NCI-H146 treated with DMSO at 0.1 percent for 48 hours (cell line): ENCODE measurements at regions not wholly inside any gene's neighbourhood (a gene's known extent, or its start where the extent isn't known, plus 50 kb on each side); places are given as distances from the start of the nearest gene placed in this dataset.

Source experiments
- DNase-seq: peaks from one replicate; lab custom pipeline; 2025; ENCODE audit not compliant: unreplicated experiment; lab: John Stamatoyannopoulos, UW

DNA sequence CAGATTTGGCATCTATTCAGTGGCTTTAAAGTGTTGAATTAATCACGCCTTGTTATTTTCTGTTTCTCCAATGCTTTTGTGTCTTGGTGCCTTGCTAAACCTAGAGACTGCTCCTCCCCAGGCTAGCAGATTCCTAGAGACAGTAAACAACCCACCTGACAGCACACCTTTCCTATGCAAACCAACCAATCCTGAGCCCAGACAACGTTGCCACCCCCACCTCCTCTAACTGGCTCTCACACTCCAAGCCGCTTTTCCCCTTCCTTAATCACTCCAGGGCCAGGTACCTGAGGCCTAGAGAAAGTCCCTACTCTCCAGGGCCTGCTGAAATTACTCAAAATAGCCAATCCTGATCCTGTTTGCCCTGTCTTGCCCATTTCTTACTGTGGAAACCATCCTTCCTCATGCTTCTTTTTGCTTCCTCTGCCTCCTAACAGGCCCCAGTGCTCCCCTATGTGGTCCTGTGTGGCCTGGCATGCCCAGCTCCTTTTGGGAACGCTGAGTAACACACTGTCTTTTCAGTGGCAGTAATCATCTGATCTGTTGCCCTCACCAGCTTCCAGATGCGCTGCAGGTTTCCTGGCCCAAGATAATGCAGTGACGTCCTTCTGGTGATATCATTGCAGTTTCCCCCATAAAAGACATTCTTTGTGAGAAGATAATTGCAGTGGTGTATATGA, 53.4 kb downstream of the GAS1 start:
- DNase-seq, result no peak

DNA sequence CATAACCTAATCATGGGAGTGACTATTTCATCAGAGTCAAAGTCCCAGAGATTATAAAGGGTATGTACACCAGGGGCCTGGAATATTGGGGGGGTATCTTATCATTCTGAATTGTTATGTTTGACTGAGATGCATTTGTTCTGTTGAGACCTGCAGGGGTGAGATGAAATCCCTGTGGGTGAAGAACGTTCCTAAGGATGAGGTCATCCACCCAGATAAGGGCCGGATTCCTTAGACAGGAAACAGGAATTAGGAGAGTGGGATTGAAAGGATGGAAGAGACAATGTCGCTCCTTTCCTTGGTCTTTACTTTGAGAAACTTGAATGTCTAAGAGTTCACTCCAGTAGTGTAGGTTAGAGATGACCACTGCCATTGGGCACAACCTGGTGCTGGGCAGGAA, 54.7 kb downstream of the GAS1 start:
- DNase-seq, result no peak

DNA sequence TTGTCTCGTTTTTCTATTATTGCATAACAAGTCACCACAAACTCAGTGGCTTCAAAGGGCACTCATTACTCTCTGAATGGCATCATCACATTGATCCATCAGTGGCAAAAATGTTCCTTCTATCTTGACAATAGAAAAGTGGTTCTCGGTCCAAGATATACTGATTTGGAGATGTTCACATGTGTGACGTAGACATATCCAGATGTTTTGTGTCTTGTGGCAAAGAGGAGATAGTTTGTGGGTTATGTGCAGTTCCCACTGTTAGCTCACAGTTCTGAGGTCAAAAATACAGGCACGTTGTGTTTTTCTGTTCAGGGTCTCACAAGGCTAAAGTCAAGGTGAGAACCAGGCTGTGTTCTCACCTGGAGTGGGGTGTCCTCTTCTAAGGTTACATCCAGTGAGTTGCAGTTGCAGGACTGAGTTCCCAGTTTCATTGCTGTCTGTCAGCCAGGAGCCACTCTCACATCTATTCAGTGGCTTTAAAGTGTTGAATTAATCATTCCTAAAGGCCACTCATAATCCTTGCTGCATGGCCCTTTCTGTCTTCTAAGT, 55.3 kb downstream of the GAS1 start:
- no peak for DNase-seq

DNA sequence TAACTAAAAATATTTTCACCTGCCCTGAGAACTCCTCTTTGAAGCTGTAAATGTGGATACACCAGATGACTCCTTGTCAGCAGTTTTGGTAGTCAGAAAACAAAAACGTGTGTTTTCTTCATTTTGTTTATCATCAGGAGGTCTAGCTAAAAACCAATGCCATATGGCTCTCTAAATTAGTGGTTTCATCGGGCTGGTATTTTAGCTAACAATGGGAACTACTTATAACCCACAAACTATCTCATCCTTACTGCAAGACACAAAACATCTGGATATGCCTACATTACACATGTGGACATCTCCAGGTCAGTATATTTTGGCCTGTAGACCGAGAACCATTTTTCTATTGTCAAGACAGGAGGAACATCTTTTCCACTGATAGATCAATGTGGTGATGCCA, 56.2 kb downstream of the GAS1 start:
- DNase-seq, result no peak

DNA sequence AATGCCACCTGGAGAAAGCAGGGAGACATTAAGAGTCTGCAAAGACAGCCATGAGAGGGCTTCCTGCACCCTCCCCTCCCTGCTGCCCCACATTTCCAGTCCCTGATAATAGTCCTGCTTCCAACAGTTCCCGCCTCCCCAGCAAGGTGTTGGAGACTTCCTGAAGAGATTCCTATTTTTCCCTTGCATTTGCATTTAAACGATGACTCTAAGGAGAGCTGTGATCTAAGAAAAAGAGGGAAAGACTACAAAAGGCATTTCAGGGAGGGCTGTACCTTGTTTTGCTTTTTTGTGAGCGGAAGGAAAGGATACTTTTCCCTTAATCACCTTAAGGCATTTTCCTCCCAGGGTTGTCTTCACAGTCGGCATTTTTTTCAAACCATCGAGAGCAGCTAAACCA, 62.1 kb downstream of the GAS1 start:
- DNase-seq, result no peak

DNA sequence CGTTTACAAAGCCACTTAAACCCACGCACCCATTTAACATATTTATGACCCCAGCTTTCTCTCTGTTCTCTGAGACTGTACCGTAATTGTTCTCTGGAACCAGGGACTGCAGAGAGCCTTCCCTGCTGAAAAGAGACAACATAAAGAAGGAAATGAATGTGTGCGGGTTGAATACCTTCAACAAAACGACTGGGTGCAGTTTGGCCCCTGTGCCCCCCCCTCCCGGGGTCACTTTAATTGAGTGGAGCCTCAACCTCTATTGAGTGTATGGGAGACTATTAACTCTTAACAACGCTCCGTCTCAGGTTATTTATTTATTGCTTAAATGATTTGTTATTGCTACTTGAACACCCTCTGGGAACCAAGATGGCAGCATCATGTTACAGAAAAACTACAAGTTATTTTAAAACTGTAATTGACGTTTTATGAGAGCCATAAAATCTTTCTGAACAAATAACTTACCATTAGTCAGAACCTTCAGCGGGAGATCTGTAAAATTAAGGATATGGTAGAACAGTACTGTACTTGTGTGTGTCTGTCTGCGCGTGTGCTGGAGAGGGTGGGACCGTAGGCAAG, 70.6 kb downstream of the GAS1 start:
- DNase-seq, result no peak

DNA sequence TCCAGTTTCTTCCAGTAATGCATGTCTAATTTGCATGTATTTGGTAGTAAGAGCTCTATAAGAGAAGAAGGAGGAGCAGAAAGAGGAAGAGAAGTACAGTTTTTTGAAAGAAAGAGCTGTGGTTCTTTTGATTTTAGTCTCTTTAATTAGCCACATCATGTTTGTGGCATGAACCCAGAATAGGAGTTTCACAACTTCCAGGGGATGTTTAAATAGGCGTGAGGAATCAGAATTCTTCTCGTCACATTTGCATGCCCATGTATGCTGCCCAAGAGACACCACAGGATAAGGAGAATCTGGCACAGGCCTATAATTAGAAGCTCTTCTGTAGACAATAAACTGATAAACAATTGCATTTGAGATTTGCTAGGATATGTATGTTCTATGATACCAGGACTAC, 78.7 kb downstream of the GAS1 start:
- no peak for DNase-seq

DNA sequence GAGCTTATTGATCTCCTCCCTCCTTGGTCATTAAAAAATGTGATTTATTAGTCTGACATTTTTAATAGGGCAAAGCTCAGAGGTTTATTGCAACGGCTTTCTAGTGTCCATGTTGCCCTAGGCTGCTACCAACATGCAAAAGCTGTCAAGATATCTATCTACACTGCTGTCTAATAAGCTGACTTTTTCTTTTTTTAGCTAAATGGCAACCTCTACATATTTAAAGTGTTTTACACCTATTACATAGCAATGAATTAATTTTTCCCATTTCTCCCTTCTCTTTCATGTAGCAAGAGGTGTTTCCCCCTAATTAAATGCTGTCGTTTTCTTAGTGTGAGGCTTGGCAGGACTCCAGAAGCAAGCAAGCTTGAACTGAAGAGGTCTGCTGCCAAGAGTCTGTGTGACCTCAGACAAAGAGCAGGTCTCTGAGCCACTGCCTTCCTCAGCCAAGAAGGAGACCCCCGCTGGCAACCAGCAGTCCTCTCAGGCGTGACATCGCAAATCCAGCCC, 79.4 kb downstream of the GAS1 start:
- no peak for DNase-seq

DNA sequence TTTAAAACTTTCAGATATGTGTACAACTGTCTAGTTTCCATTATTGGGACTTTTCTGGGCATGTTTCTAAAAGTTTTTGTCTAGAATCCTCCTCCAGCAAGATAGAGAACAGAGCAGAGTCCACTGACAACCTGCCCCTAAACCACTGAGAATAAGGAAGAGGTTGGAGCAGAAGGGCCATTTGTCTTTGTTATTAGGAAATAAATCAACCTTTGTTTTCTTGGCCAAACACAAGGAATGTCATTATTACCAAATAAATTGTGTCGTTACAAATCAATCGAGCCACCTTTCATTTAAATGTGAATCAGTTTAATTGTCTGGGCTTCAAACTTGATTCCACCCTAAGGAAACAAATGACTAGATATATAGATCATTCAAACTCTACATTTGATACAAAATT, 81.4 kb downstream of the GAS1 start:
- no peak for DNase-seq

DNA sequence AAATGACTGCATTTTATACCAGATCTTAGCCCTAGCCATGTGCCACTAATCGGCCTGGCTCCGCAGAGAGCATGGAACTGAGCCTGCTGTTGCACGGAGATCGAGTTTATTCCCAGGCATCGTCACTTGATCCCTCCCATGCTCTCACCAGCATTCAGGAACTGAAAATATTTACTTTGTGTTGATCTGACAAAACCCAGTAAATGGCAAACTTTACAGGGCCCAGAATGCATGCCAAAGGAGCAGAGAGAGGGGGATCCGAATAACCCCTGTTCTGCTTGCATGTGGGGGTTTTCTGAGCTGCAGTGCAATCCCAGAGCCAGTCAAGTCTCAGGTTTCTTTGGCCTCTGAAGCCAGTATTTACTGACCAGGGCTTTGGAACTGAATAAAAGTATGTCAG, 87.3 kb downstream of the GAS1 start:
- DNase-seq, result no peak

DNA sequence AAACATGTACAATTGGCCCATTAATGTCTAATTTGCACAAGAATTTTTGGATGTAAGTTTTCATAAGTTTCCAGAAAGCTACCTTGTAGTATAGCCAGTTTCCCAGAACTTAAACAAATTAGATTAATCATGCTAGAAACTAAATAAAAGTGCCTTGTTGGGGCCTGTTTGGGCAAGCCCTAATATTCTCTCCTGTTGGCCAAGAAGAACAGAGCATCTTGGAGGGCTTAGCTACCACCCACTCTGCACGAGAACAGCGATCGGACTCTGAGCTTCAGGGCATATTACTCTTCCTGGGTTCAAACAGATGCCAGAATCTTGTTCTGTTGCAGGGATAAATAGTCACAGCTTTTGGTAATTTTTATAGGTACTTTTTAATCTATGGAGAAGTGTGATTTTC, 88.2 kb downstream of the GAS1 start:
- DNase-seq, result no peak

DNA sequence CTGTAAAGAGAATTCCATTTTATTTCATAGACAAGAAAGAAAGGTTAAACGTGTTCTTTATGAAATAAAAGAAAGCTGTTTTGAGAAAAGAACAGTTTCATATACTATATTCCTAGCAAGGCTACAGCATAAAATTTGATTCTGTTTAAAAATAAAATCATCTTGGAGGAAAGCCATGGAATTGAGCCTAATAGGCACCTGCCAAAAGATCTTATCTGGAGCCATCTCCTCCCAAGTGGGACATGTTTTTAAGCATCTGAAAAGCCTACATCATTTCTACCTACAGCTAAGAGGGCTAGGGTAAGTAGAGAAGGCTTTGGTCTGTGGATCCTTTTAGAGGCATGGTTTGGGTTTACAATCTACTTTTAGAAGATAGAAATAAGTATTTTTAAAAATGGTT, 89.3 kb downstream of the GAS1 start:
- no peak for DNase-seq

DNA sequence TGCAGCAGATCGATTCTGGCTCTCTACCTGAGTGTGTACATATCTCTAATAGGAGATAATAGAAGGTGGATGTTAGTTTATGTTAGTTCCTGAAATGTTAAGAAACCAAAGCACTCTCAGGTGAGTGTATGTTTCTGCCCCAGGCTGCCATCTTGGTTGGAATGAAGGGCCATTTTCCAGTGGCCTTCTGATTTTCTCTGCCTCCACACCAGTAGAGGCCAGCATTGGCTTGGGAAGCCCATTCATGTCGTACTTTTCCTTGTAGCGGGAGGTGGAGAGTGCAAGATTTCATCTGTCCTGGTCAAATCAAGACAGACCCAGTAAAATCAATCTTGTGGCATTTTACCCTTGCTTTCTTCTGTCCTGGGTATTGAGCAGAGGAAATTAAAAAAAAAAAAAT, 91.0 kb downstream of the GAS1 start:
- no peak for DNase-seq

DNA sequence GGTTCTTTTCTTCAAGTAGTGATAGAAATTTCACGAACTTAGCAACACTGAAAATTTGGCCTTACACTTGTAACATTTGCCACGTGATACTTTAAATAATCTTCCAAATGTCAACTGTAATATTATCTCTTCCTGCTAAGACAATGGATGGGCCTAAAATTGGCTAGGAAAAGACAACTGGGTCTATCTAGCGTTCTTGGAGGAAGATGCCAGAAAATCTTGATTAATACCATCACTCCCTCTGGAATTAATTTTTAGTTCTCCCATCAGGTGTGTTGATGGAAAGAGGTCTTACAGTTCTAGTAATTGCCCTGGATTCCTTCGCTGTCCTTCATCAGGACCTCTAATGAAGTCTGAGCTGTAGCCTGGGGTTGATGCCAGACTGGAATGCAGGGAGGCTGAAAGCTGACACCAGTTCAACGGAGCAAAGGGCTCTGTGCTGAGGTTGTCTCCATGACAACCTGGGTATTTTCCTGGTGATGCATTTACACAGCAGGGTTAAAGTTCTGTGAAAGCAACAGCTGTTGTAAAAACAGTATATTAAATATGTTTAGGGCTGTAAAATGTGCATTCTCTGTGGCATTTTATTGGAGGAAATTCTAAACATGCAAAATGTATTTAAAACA, 92.3 kb downstream of the GAS1 start:
- DNase-seq, result no peak

DNA sequence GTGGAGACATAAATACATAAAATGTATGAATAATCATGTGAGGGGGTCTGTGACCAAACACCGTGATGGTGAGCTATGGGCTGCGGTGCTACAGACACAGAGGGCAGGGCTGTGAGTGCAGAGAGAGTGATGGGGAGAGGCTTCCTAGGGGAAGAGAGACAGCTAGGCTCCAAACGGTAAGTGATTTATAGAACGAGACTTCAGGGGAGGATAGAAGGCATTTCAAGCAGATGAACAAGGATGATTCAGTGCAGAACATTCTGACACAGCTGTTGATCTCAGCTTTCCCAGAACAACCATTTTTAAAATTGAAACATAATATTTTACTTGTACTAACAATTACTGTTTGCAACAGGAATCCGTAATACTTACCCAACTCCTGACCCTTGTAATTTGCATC, 100.7 kb downstream of the GAS1 start:
- DNase-seq, result no peak

DNA sequence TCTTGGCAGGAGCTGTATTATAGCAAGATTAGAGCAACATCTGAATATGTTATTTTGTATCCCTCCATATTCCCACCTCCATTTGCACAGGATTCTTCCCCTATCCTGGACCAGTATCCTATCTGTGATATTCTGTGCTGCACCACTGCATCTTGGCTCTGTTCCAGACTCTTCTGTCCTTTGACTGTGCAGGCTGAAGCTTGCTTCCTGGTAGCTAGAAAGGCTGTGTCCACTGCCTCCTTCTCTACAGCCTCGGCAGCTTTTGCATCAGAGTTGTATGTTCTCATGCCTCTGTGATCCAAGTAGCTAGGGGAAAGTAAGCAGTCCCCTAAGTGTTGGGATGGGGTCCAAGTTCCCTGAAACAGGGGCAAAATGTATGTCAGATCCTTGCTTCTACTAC, 104.1 kb downstream of the GAS1 start:
- no peak for DNase-seq

DNA sequence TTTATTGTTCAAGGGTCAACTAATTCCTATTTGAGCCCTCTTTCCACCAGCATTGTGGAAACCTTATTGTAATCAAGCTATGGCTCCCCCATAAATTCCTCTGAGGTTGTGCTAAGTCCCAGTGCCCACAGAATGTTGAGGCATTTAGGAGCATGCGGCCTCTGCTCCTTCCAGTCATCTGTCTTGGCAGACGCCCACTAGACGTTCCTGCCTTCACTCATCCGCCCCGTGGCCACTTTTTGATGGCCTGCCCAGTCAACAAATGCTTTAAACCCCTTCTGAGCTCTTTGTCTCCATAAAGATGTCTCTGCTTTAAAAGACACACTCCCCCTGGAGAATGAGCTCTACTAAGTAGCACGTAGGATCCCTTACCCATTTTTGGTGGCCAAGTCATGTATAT, 104.7 kb downstream of the GAS1 start:
- no peak for DNase-seq

DNA sequence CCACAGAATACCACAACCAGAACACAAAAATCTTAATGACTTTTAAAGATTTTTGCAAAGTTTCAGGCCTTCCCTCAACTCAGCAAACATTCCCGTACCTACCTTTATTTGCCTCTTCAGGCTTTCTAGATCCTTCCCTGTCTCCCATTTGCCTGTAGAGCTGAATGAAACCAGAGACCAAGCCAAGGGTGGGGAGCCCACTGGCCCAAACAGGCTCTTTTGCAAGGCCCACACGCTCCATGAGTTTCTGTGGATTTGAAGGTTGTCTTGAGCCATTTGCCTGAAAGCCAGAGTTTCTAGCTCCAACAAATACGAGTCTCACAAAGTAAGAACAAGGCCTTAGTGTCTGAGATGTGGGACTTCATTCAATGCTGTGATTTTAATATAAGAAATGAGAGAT, 107.8 kb downstream of the GAS1 start:
- no peak for DNase-seq

DNA sequence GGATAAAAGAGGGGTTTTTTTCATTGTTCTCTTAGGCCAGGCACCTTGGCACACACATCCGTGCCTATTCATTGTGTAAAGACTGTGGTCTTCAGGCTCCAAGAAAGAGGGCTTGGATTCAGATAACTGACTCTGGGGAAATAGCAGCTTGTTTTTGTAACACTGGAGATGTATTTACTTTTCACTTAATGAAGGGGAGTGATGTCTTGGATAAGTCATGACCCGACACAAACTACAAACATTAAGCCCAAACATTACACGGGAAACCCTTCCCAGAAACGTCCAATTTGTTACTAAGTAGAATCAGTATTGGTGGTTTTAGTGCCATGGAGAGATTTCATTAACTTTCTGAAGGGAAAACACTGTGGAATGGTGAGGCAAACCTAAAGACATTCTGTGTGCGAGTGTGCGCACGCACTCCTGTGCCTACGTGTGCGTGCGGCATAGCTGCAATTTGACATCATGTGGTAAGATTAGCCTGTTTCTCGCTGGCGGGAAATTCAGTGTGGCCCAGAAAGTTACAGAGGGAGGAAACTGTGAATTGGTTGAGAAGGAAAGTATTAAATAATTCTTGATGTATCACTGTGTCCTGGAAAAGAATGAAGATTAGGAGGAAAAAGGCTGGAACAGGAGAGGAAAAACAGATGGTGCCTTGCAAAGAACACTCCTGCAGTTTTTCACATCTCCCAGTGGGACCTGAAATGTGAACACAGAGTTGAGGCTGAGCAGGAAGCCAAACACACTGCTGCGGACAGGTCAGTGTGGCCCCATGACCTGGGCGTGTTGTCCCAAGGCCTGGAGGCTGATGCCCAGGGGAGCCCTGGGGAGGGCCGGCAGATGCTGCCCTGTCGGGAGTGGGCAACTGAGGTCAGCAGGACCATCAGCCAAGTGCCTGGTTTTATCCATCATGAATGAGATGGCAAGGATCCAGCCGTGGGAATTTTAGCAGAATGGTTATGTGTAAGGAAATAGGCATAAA, 108.5 kb downstream of the GAS1 start:
- no peak for DNase-seq

DNA sequence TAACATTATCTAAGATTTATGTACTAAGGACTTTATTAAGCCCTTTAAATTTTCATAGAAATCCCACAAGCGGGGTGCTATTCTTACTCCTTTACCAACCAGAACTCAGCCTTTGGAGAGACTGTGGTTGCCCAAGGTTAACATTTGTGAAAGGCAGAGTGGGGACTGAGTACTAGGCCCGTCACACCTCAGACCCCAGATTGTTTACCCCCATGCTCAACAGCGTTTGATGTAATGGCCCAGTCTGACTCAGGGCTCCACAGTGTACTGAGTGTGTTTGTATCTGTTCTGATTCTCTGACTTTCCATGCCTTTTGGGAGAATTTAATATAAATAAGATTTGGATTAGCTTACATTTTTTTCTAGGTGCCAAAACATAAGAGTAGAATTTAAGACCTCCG, 110.0 kb downstream of the GAS1 start:
- DNase-seq, result no peak

DNA sequence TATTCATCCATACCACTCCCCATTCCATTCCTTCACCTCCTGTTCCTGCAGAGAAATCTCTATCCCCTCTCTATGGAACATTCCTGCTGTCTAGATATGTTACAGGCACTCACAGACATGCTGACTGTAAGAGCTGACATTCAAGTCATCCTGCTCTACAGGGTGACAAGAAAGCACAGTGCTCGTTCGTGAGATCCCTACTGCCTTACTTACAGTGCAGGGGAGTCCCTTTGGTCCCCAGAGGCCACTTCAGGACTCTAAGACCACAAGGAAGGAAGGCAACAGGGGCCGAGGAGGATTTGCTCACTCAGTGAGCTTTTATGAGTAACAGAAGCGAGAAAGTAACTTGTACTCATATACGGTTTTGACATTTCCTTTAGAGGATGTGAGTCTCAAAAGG, 110.5 kb downstream of the GAS1 start:
- DNase-seq, result no peak
